ENCODE measurements at regions not wholly inside any gene's neighbourhood (a gene's known extent, or its start where the extent isn't known, plus 50 kb on each side); places are given as distances from the start of the nearest gene placed in this dataset.

DNA sequence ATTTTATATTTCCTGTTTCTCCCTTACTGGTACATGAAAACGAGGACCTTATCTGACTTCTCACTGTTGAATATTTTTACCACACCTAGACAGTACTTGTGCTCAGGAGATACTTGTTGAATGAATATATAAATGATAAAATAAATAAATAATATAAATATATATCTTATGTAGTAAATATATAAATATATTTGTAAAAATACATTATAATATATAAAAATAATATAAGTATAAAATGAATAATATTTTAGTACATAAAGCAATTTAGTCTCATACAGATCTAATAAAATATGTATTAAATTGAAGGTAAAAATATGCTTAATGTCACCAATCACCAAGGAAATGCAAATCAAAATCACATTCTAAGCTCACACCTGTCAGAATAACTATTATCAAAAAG is 360.6 kb downstream of the EFNA5 start:
- Histone ChIP-seq H3K27me3 (ENCODE audit: control insufficient read depth in 3 of 3, insufficient read depth in 3 of 3, low read length in 2 of 3) (no peaks in the 10 kb centered on the region), H3K4me3 (no peak overlapping the region), H3K27ac (ENCODE audit: low read depth in 1 of 2, low read length in 1 of 2) (no peak overlapping the region), H3K4me1 (ENCODE audit: control insufficient read depth in 5 of 5, insufficient read depth in 5 of 5, low read length in 5 of 5) (no peaks in the 10 kb centered on the region), H3K9ac (ENCODE audit: insufficient read depth in 1 of 2, low read length in 2 of 2) (no peak overlapping the region), H3K9me3 (ENCODE audit: control insufficient read depth in 4 of 4, insufficient read depth in 3 of 4, low read length in 3 of 4) (no peaks in the 10 kb centered on the region), H3K36me3 (ENCODE audit: control insufficient read depth in 4 of 4, insufficient read depth in 4 of 4, low read length in 4 of 4) (no peaks in the 10 kb centered on the region)
- ATAC-seq (ENCODE audit: insufficient read depth, low FRiP score) = no peak
- 55 to 81% methylated on average over 1 of the region's 1 CpG for WGBS, 2 donors
- DNase-seq = no peak
- no peak for TF ChIP-seq CTCF (IDR thresholded peaks at IDR 0.05; ENCODE audit: control extremely low read depth, extremely low read depth)

GRCh38 chr5:107306594-107306993 is 364.1 kb downstream of the EFNA5 start:
- no peak overlapping the region for H3K9ac ChIP-seq (ENCODE audit: insufficient read depth in 1 of 2, low read length in 2 of 2)
- no peaks in the 10 kb centered on the region for H3K27me3 ChIP-seq (ENCODE audit: control insufficient read depth in 3 of 3, insufficient read depth in 3 of 3, low read length in 2 of 3)
- H3K4me1 ChIP-seq (ENCODE audit: control insufficient read depth in 5 of 5, insufficient read depth in 5 of 5, low read length in 5 of 5) = no peaks in the 10 kb centered on the region
- H3K36me3 ChIP-seq (ENCODE audit: control insufficient read depth in 4 of 4, insufficient read depth in 4 of 4, low read length in 4 of 4) = no peaks in the 10 kb centered on the region
- no peak overlapping the region for H3K4me3 ChIP-seq
- TF ChIP-seq CTCF (IDR thresholded peaks at IDR 0.05; ENCODE audit: control extremely low read depth, extremely low read depth) = no peak
- ATAC-seq (ENCODE audit: insufficient read depth, low FRiP score) (no peak), DNase-seq (no peak)
- 83 to 84% methylated on average over 3 of the region's 3 CpGs for WGBS, 2 donors
- H3K9me3 ChIP-seq (ENCODE audit: control insufficient read depth in 4 of 4, insufficient read depth in 3 of 4, low read length in 3 of 4) = no peaks in the 10 kb centered on the region
- H3K27ac ChIP-seq (ENCODE audit: low read depth in 1 of 2, low read length in 1 of 2) = no peak overlapping the region

DNA sequence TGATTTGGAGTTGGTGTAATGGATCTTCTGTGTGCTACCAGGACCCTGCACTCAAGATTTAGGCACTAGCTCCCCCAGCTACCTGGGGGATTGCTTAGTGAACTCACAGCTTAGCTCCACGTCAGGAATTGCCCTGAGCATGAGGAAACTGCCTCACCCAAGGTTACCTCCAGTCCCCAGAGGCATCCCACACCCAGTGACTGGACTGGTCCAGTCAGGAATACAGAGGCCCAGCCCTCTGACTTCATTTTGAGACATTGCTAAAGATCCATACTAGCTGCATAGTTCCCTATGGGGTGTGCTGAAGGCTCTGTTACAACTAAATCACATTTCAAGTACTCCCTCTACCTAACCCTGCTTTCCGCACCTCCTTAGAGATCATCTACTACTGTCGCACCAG is 364.7 kb downstream of the EFNA5 start:
- Histone ChIP-seq H3K27ac (ENCODE audit: low read depth in 1 of 2, low read length in 1 of 2) (no peak overlapping the region), H3K4me1 (ENCODE audit: control insufficient read depth in 5 of 5, insufficient read depth in 5 of 5, low read length in 5 of 5) (peaks cover 0 to 1% (median 0%) of the 10 kb centered on the region in 5 donors), H3K4me3 (no peak overlapping the region), H3K9me3 (ENCODE audit: control insufficient read depth in 4 of 4, insufficient read depth in 3 of 4, low read length in 3 of 4) (no peaks in the 10 kb centered on the region), H3K9ac (ENCODE audit: insufficient read depth in 1 of 2, low read length in 2 of 2) (no peak overlapping the region), H3K36me3 (ENCODE audit: control insufficient read depth in 4 of 4, insufficient read depth in 4 of 4, low read length in 4 of 4) (no peaks in the 10 kb centered on the region), H3K27me3 (ENCODE audit: control insufficient read depth in 3 of 3, insufficient read depth in 3 of 3, low read length in 2 of 3) (no peaks in the 10 kb centered on the region)
- DNase-seq = no peak
- TF ChIP-seq CTCF (IDR thresholded peaks at IDR 0.05; ENCODE audit: control extremely low read depth, extremely low read depth) = no peak
- ATAC-seq (ENCODE audit: insufficient read depth, low FRiP score) = no peak
- WGBS, 2 donors = 84 to 92% methylated on average over 3 of the region's 3 CpGs

- no peak for TF ChIP-seq CTCF (IDR thresholded peaks at IDR 0.05; ENCODE audit: control extremely low read depth, extremely low read depth)
- no peak for ATAC-seq (ENCODE audit: insufficient read depth, low FRiP score)
- no peak for DNase-seq
Observed at GRCh38 chr5:107304684-107305083, 366.1 kb downstream of the EFNA5 start.

More at GRCh38 chr5:107304684-107305083, 366.1 kb downstream of the EFNA5 start:
- no peak overlapping the region for H3K4me3 ChIP-seq
- no peak overlapping the region for H3K9ac ChIP-seq (ENCODE audit: insufficient read depth in 1 of 2, low read length in 2 of 2)
- H3K27ac ChIP-seq (ENCODE audit: low read depth in 1 of 2, low read length in 1 of 2) = no peak overlapping the region
- no peaks in the 10 kb centered on the region for H3K9me3 ChIP-seq (ENCODE audit: control insufficient read depth in 4 of 4, insufficient read depth in 3 of 4, low read length in 3 of 4)
- H3K4me1 ChIP-seq (ENCODE audit: control insufficient read depth in 5 of 5, insufficient read depth in 5 of 5, low read length in 5 of 5) = peaks cover 0 to 7% (median 0%) of the 10 kb centered on the region in 5 donors
- no peaks in the 10 kb centered on the region for H3K36me3 ChIP-seq (ENCODE audit: control insufficient read depth in 4 of 4, insufficient read depth in 4 of 4, low read length in 4 of 4)
- no peaks in the 10 kb centered on the region for H3K27me3 ChIP-seq (ENCODE audit: control insufficient read depth in 3 of 3, insufficient read depth in 3 of 3, low read length in 2 of 3)
